SK-N-SH (cell line): ENCODE measurements at regions not wholly inside any gene's neighbourhood (a gene's known extent, or its start where the extent isn't known, plus 50 kb on each side); places are given as distances from the start of the nearest gene placed in this dataset.

Experiments used
- CHD2 ChIP-seq: fragments of 150-350 bp; IDR thresholded peaks from 2 replicates; pipeline ENCODE4 v1.6.1; 2018; ENCODE audit warnings: low read length; ENCODE audit not compliant: partially characterized antibody
- EP300 ChIP-seq, 2 experiments: IDR thresholded peaks; 2 replicates each; pipeline versions ENCODE4 v1.4.0 to v1.6.1; 2012; ENCODE audit warnings: borderline replicate concordance in 1 of 2, low read depth in 1 of 2, low read length in 1 of 2
- EZH2phosphoT487 ChIP-seq: fragments of 200-600 bp; sonication (generic); IDR thresholded peaks from 2 replicates; pipeline ENCODE4 v1.6.1; 2017; ENCODE audit warnings: low read depth, mixed run types, mild to moderate bottlenecking, antibody characterized with exemption, moderate library complexity, borderline replicate concordance
- FOXM1 ChIP-seq: IDR thresholded peaks from 2 replicates; pipeline ENCODE4 v1.4.0; 2012; ENCODE audit warnings: low read depth, mild to moderate bottlenecking
- GABPA ChIP-seq: IDR thresholded peaks from 2 replicates; pipeline ENCODE4 v1.4.0; 2012; ENCODE audit warnings: low read depth, mild to moderate bottlenecking
- GATA2 ChIP-seq: sonication (generic); formaldehyde crosslinking; IDR thresholded peaks from 2 replicates; pipeline ENCODE4 v1.5.0; 2020; ENCODE audit warnings: mild to moderate bottlenecking, missing genetic modification reagents
- JUND ChIP-seq: IDR thresholded peaks from 2 replicates; pipeline ENCODE4 v1.4.0; 2012
- NRF1 ChIP-seq: IDR thresholded peaks from 2 replicates; pipeline ENCODE4 v1.6.1; 2012; ENCODE audit warnings: low read depth, mild to moderate bottlenecking, low read length
- POLR2AphosphoS5 ChIP-seq: IDR thresholded peaks from 2 replicates; pipeline ENCODE4 v1.6.1; 2012; ENCODE audit warnings: low read depth, low read length
- RFX5 ChIP-seq: IDR thresholded peaks from 2 replicates; pipeline ENCODE4 v1.6.1; 2012; ENCODE audit warnings: mild to moderate bottlenecking, improper control_type of control experiment, low read length
- SMC3 ChIP-seq: IDR thresholded peaks from 2 replicates; pipeline ENCODE4 v1.6.1; 2012; ENCODE audit warnings: low read depth, low read length, improper control_type of control experiment
- TF ChIP-seq, protein P1 (sequence below): fragments of 200-600 bp; sonication (generic); IDR thresholded peaks from 2 replicates; pipeline ENCODE4 v1.6.1; 2017; ENCODE audit warnings: antibody characterized with exemption, mild to moderate bottlenecking, moderate library complexity
- TF ChIP-seq, protein P2 (sequence below): IDR thresholded peaks from 2 replicates; pipeline ENCODE4 v1.6.1; 2012; ENCODE audit warnings: mild to moderate bottlenecking, low read depth, low read length, moderate library complexity

DNA sequence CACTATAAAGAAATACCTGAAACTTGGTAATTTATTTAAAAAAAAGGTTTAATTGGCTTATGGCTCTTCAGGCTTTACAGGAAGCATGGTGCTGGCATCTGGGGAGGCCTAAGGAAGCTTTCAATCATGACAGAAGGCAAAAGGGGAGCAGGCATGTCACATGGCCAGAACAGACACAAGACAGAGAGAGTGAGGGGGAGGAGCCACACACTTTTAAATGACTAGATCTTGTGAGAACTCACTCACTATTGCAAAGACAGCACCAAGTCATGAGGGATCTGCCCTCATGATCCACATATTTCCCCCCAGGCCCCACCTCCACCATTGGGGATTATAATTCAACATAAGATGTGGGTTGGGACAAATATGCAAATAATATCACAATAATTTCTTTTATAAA, 355.6 kb downstream of the DAD1 start:
- TF ChIP-seq EZH2phosphoT487: no peak
- TF ChIP-seq GATA2 (CRISPR knock-in tag): no peak
- TF ChIP-seq, protein P1, sequence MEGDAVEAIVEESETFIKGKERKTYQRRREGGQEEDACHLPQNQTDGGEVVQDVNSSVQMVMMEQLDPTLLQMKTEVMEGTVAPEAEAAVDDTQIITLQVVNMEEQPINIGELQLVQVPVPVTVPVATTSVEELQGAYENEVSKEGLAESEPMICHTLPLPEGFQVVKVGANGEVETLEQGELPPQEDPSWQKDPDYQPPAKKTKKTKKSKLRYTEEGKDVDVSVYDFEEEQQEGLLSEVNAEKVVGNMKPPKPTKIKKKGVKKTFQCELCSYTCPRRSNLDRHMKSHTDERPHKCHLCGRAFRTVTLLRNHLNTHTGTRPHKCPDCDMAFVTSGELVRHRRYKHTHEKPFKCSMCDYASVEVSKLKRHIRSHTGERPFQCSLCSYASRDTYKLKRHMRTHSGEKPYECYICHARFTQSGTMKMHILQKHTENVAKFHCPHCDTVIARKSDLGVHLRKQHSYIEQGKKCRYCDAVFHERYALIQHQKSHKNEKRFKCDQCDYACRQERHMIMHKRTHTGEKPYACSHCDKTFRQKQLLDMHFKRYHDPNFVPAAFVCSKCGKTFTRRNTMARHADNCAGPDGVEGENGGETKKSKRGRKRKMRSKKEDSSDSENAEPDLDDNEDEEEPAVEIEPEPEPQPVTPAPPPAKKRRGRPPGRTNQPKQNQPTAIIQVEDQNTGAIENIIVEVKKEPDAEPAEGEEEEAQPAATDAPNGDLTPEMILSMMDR: no peak
- no peak for TF ChIP-seq NRF1
- no peak for TF ChIP-seq SMC3
- TF ChIP-seq, protein P2, sequence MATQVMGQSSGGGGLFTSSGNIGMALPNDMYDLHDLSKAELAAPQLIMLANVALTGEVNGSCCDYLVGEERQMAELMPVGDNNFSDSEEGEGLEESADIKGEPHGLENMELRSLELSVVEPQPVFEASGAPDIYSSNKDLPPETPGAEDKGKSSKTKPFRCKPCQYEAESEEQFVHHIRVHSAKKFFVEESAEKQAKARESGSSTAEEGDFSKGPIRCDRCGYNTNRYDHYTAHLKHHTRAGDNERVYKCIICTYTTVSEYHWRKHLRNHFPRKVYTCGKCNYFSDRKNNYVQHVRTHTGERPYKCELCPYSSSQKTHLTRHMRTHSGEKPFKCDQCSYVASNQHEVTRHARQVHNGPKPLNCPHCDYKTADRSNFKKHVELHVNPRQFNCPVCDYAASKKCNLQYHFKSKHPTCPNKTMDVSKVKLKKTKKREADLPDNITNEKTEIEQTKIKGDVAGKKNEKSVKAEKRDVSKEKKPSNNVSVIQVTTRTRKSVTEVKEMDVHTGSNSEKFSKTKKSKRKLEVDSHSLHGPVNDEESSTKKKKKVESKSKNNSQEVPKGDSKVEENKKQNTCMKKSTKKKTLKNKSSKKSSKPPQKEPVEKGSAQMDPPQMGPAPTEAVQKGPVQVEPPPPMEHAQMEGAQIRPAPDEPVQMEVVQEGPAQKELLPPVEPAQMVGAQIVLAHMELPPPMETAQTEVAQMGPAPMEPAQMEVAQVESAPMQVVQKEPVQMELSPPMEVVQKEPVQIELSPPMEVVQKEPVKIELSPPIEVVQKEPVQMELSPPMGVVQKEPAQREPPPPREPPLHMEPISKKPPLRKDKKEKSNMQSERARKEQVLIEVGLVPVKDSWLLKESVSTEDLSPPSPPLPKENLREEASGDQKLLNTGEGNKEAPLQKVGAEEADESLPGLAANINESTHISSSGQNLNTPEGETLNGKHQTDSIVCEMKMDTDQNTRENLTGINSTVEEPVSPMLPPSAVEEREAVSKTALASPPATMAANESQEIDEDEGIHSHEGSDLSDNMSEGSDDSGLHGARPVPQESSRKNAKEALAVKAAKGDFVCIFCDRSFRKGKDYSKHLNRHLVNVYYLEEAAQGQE: no peak
- no peak for TF ChIP-seq POLR2AphosphoS5
- TF ChIP-seq GABPA: no peak
- TF ChIP-seq EP300 (IDR thresholded peaks at IDR 0.05; ENCODE audit: borderline replicate concordance in 1 of 2, low read depth in 1 of 2, low read length in 1 of 2): no peak
- no peak for TF ChIP-seq JUND
- TF ChIP-seq FOXM1: no peak
- TF ChIP-seq CHD2: no peak
- no peak for TF ChIP-seq RFX5
